Body of pancreas (tissue), 4 donors: ENCODE measurements at regions not wholly inside any gene's neighbourhood (a gene's known extent, or its start where the extent isn't known, plus 50 kb on each side); places are given as distances from the start of the nearest gene placed in this dataset.

ENCODE experiments used
- ATAC-seq: fragments of 150-250 bp; one replicate; pipeline ENCODE4 v1.9.1; 2016
- DNase-seq, 4 donors: peaks; one replicate each; pipeline ENCODE4 v3.0.0-alpha.2; 2019
- H3K27ac ChIP-seq, 4 donors: fragments of 200-600 bp; sonication (generic); 1 replicate in 3 of 4; 2 replicates in 1 of 4; pipeline versions ENCODE4 v1.5.1 to v1.6.1; 2016 to 2019; ENCODE audit warnings: mild to moderate bottlenecking in 1 of 4, mixed read lengths in 1 of 4, moderate library complexity in 1 of 4
- H3K27me3 ChIP-seq, 2 donors: fragments of 200-600 bp; sonication (generic); one replicate each; pipeline ENCODE4 v1.6.0; 2016; ENCODE audit warnings: mild to moderate bottlenecking in 1 of 2
- H3K36me3 ChIP-seq, 2 donors: fragments of 200-600 bp; sonication (generic); replicated peaks in 1 of 2; 2 replicates each; pipeline ENCODE4 v1.5.1; 2016; ENCODE audit warnings: low read depth in 2 of 2; ENCODE audit not compliant: insufficient read depth in 1 of 2
- H3K4me1 ChIP-seq: fragments of 200-600 bp; sonication (generic); one replicate; pipeline ENCODE4 v1.6.0; 2016
- H3K4me3 ChIP-seq, 2 donors: fragments of 200-600 bp; sonication (generic); 1 replicate in 1 of 2; 2 replicates in 1 of 2; pipeline ENCODE4 v1.5.1; 2016 to 2019
- H3K9me3 ChIP-seq, 3 donors: fragments of 200-600 bp; sonication (generic); 1 replicate in 2 of 3; 2 replicates in 1 of 3; pipeline ENCODE4 v1.5.1; 2016
- POLR2A ChIP-seq, 3 donors: fragments of 450-650 bp; IDR thresholded peaks; one replicate each; pipeline ENCODE4 v1.6.1; 2016; ENCODE audit warnings: antibody characterized with exemption in 3 of 3, mild to moderate bottlenecking in 2 of 3
- WGBS, 2 donors: methylation state at CpG; one replicate each; pipeline ENCODE4 v1.1.5; 2017; 5-methylcytosine and 5-hydroxymethylcytosine counted together
- intact Hi-C: fragments of 100-400 bp; cut with DNase I; formaldehyde crosslinking; loops from one replicate; pipeline ENCODE4 v1.15.1; 2023
- TF ChIP-seq, protein P1 (sequence below), 7 experiments: fragments of 450-650 bp in 4 of 7; fragments of 200-600 bp in 3 of 7; sonication (generic) in 3 of 7; IDR thresholded peaks; one replicate each; pipeline ENCODE4 v1.5.1; 2016 to 2019; ENCODE audit warnings: antibody characterized with exemption in 7 of 7

DNA sequence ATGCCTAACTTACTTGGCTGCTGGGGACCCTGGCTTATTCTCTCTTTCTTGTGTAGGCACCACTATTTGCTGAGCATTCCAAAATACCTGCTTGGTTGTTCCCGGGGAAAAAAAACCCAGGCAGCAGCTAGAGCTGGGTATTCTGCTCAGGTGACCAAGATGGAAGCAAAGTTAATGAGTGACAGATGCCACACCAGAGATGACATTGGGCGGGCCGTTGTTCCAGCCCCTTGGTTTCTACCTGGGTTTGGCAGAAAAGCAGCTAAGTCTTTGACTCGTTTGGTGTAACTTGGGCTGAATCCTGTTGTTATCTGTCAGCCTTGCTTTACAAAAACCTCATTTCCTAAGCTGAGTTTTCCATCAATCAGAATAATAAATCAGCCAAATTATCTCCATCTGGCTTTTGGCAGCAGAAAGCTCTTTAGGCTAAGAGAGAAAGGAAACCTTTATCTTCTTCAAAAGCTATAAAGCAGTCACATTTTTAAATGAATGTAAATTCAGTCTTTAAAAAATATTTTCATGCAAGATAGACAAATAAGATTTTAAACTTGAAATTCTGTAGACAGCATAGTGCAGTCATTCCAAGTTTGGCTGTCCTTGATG is 202.0 kb upstream of the GMDS start:
- H3K4me1 ChIP-seq, result no peaks in the 10 kb centered on the region
- ATAC-seq (no peak), DNase-seq (no peak)
- no peaks in the 10 kb centered on the region for H3K36me3 ChIP-seq
- intact Hi-C loops, result no loop called here
- no peaks in the 10 kb centered on the region for H3K27me3 ChIP-seq
- WGBS, 2 donors, result 67 to 68% methylated on average over 4 of the region's 4 CpGs
- no peak overlapping the region for H3K27ac ChIP-seq
- TF ChIP-seq, protein P1, sequence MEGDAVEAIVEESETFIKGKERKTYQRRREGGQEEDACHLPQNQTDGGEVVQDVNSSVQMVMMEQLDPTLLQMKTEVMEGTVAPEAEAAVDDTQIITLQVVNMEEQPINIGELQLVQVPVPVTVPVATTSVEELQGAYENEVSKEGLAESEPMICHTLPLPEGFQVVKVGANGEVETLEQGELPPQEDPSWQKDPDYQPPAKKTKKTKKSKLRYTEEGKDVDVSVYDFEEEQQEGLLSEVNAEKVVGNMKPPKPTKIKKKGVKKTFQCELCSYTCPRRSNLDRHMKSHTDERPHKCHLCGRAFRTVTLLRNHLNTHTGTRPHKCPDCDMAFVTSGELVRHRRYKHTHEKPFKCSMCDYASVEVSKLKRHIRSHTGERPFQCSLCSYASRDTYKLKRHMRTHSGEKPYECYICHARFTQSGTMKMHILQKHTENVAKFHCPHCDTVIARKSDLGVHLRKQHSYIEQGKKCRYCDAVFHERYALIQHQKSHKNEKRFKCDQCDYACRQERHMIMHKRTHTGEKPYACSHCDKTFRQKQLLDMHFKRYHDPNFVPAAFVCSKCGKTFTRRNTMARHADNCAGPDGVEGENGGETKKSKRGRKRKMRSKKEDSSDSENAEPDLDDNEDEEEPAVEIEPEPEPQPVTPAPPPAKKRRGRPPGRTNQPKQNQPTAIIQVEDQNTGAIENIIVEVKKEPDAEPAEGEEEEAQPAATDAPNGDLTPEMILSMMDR (IDR thresholded peaks at IDR 0.05), result no peak
- no peak for TF ChIP-seq POLR2A (IDR thresholded peaks at IDR 0.05)
- H3K9me3 ChIP-seq, result no peaks in the 10 kb centered on the region
- H3K4me3 ChIP-seq, result no peak overlapping the region

DNA sequence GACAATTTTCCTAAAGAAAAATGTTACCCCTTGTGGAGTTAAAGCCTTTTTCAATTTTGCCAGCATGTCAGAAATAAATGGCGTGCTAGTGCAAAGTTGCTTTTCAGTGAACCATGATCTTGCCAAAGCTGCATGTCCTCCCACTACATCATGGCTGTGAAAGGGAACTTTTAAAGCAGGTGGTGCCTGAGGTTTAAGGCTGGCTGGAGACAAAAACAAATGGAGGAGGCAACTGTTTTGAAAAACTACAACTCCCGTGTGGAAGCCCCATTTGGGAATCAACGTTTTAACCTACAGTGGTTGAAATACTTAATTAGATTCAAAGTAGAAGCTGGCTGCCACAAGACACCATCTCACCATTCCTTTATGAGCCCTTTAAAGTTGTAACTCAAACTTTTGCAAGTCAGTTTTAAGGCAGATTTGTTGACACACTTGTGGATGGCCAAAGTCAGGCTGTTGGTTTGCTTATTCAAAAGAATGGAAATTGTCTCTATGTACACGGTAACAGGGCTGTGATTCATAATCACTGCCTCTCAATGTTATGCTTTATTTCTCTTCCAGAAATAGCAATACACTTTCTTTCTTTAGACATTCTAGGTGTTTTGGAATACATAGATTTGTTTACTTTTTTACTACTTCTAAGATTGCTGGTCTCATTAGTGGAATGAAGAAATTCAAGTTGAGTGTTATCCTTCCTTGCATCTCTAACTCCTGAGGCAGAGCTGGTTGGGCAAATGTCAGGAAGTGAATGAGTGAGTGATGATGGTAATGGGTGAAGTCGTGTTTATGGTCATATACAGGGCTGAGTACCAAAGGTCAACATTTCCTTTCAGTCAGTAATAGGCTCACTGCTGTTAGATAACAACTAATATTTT is 196.4 kb upstream of the GMDS start:
- DNase-seq (no peak), ATAC-seq (no peak)
- Histone ChIP-seq H3K4me1 (no peaks in the 10 kb centered on the region), H3K27me3 (no peaks in the 10 kb centered on the region), H3K27ac (no peak overlapping the region), H3K36me3 (no peaks in the 10 kb centered on the region), H3K9me3 (no peaks in the 10 kb centered on the region), H3K4me3 (no peak overlapping the region)
- 85 to 90% methylated on average over 5 of the region's 5 CpGs for WGBS, 2 donors
- TF ChIP-seq, protein P1 (IDR thresholded peaks at IDR 0.05), result no peak
- no peak for TF ChIP-seq POLR2A (IDR thresholded peaks at IDR 0.05)
- intact Hi-C loops, result no loop called here

DNA sequence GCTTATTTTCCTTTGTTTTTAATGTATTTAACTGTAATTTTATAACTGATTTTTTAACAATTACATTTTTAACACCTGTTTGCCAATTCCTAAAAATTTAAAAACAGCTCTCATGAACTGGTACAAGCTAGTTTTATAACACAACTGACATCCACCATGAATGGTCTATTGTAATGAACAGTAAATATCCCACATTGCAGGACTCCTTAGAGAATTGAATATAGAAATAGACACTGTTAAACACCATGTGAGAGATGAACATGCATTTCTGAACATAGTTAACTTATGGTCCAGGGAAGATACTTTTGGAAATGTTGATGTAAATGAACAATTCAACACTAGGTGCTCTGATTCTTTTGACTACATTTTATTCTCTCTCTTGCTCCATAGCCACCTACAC is 195.1 kb upstream of the GMDS start:
- ATAC-seq (no peak), DNase-seq (no peak)
- intact Hi-C loops, result no loop called here
- TF ChIP-seq, protein P1 (IDR thresholded peaks at IDR 0.05), result no peak
- TF ChIP-seq POLR2A (IDR thresholded peaks at IDR 0.05), result no peak
- Histone ChIP-seq H3K36me3 (no peaks in the 10 kb centered on the region), H3K27ac (no peak overlapping the region), H3K27me3 (no peaks in the 10 kb centered on the region), H3K9me3 (no peaks in the 10 kb centered on the region), H3K4me1 (no peaks in the 10 kb centered on the region), H3K4me3 (no peak overlapping the region)

DNA sequence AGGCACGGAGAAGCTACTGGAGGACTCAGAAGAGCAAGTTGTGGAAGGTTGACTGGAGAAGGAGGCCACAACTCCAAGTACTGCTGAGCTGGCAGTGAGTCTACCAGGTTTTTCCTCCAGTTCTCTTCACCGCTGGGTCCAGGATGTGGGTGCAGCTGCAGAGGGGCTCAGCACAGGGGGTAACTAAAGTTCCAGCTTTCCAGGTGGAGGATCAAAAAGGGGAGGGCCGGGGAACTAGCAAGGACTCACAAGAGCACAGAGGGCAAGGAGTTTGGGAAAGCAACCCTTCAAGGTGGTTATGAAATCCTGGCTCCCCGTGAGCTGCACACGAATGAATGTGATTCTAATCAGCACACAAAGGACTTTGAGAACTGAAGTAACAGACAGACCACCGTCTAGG is 194.2 kb upstream of the GMDS start:
- H3K9me3 ChIP-seq, result no peaks in the 10 kb centered on the region
- no peak for ATAC-seq

More for the DNA sequence above, 194.2 kb upstream of the GMDS start:
- no peak overlapping the region for H3K27ac ChIP-seq
- no peak for TF ChIP-seq POLR2A (IDR thresholded peaks at IDR 0.05)
- TF ChIP-seq, protein P1 (IDR thresholded peaks at IDR 0.05), result no peak
- DNase-seq, result no peak
- H3K4me1 ChIP-seq, result no peaks in the 10 kb centered on the region
- H3K27me3 ChIP-seq, result no peaks in the 10 kb centered on the region
- no peak overlapping the region for H3K4me3 ChIP-seq
- intact Hi-C loops, result no loop called here
- H3K36me3 ChIP-seq, result no peaks in the 10 kb centered on the region
- WGBS, 2 donors, result 78 to 89% methylated on average over 6 of the region's 6 CpGs
